ENCODE measurements at regions not wholly inside any gene's neighbourhood (a gene's known extent, or its start where the extent isn't known, plus 50 kb on each side); places are given as distances from the start of the nearest gene placed in this dataset.
A peak's percentile ranks its signal among the peaks of the same experiment; 100 is the strongest.

GRCh38 chr12:116455540-116456329, 103.4 kb upstream of the MAP1LC3B2 start:
- DNase-seq (ENCODE audit: low read depth, low spot score), result peak; percentile 93

GRCh38 chr12:116456330-116457082, 102.7 kb upstream of the MAP1LC3B2 start:
- no peak for DNase-seq (ENCODE audit: low read depth, low spot score)

- no peak for DNase-seq (ENCODE audit: low read depth, low spot score)
These were observed 100.7 kb upstream of the MAP1LC3B2 start for GRCh38 chr12:116458492-116458891.

- DNase-seq (ENCODE audit: low read depth, low spot score), result no peak
These were observed 99.9 kb upstream of the MAP1LC3B2 start for GRCh38 chr12:116459011-116459875.

- DNase-seq (ENCODE audit: low read depth, low spot score), result no peak
These were observed 99.1 kb upstream of the MAP1LC3B2 start for GRCh38 chr12:116459916-116460663.

- no peak for DNase-seq (ENCODE audit: low read depth, low spot score)
These were observed 98.1 kb upstream of the MAP1LC3B2 start for GRCh38 chr12:116461060-116461459.

- DNase-seq (ENCODE audit: low read depth, low spot score), result no peak
These were observed 95.8 kb upstream of the MAP1LC3B2 start for GRCh38 chr12:116463366-116463765.

- DNase-seq (ENCODE audit: low read depth, low spot score), result no peak
These were observed 93.8 kb upstream of the MAP1LC3B2 start for GRCh38 chr12:116465407-116465806.

GRCh38 chr12:116465856-116466255, 93.3 kb upstream of the MAP1LC3B2 start:
- no peak for DNase-seq (ENCODE audit: low read depth, low spot score)

GRCh38 chr12:116466536-116466935, 92.6 kb upstream of the MAP1LC3B2 start:
- peak; percentile 15 for DNase-seq (ENCODE audit: low read depth, low spot score)

- DNase-seq (ENCODE audit: low read depth, low spot score), result no peak
These were observed 89.8 kb upstream of the MAP1LC3B2 start for GRCh38 chr12:116469344-116469743.

GRCh38 chr12:116471544-116471943, 87.6 kb upstream of the MAP1LC3B2 start:
- no peak for DNase-seq (ENCODE audit: low read depth, low spot score)

- DNase-seq (ENCODE audit: low read depth, low spot score), result no peak
These were observed 87.0 kb upstream of the MAP1LC3B2 start for GRCh38 chr12:116472193-116472592.

GRCh38 chr12:116473416-116473815, 85.8 kb upstream of the MAP1LC3B2 start:
- no peak for DNase-seq (ENCODE audit: low read depth, low spot score)

GRCh38 chr12:116474331-116474730, 84.8 kb upstream of the MAP1LC3B2 start:
- DNase-seq (ENCODE audit: low read depth, low spot score), result no peak

- no peak for DNase-seq (ENCODE audit: low read depth, low spot score)
These were observed 84.3 kb upstream of the MAP1LC3B2 start for GRCh38 chr12:116474899-116475298.

- no peak for DNase-seq (ENCODE audit: low read depth, low spot score)
These were observed 82.9 kb upstream of the MAP1LC3B2 start for GRCh38 chr12:116476227-116476822.

GRCh38 chr12:116478243-116478773, 80.9 kb upstream of the MAP1LC3B2 start:
- DNase-seq (ENCODE audit: low read depth, low spot score), result no peak

GRCh38 chr12:116480210-116480810, 78.9 kb upstream of the MAP1LC3B2 start:
- no peak for DNase-seq (ENCODE audit: low read depth, low spot score)

- DNase-seq (ENCODE audit: low read depth, low spot score), result no peak
These were observed 77.5 kb upstream of the MAP1LC3B2 start for GRCh38 chr12:116481726-116482125.
